Erythroblast (primary cell): ENCODE measurements at regions not wholly inside any gene's neighbourhood (a gene's known extent, or its start where the extent isn't known, plus 50 kb on each side); places are given as distances from the start of the nearest gene placed in this dataset.

ENCODE experiments used
- GATA1 ChIP-seq: IDR thresholded peaks from 2 replicates; pipeline ENCODE4 v1.6.1; 2011; ENCODE audit warnings: low read depth, mild to moderate bottlenecking, control low read depth, low read length, moderate library complexity
- POLR2A ChIP-seq: IDR thresholded peaks from 2 replicates; pipeline ENCODE4 v1.6.1; 2011; ENCODE audit warnings: mild to moderate bottlenecking, low read length

GRCh38 chr7:12815426-12815825 is 128.0 kb downstream of the ARL4A start:
- TF ChIP-seq POLR2A = no peak
- no peak for TF ChIP-seq GATA1
